Endodermal cell (in vitro differentiated cells): ENCODE measurements at regions not wholly inside any gene's neighbourhood (a gene's known extent, or its start where the extent isn't known, plus 50 kb on each side); places are given as distances from the start of the nearest gene placed in this dataset.

Experiments used
- DNase-seq: peaks from one replicate; pipeline ENCODE4 v3.0.0-alpha.2; 2017
- H3K27ac ChIP-seq: 2 replicates; pipeline ENCODE4 v1.5.1; 2013; ENCODE audit warnings: mild to moderate bottlenecking, low read depth, low read length, moderate library complexity
- H3K27me3 ChIP-seq: 2 replicates; pipeline ENCODE4 v1.6.1; 2013; ENCODE audit warnings: mild to moderate bottlenecking, low read length, moderate library complexity; ENCODE audit not compliant: insufficient read depth, control insufficient read depth, poor library complexity, severe bottlenecking
- H3K36me3 ChIP-seq: 2 replicates; pipeline ENCODE4 v1.7.0; 2013; ENCODE audit warnings: mild to moderate bottlenecking, low read length, moderate library complexity; ENCODE audit not compliant: control insufficient read depth, insufficient read depth
- H3K4me1 ChIP-seq: one replicate; pipeline ENCODE4 v1.7.0; 2013; ENCODE audit warnings: low read length; ENCODE audit not compliant: control insufficient read depth, insufficient read depth
- H3K4me3 ChIP-seq: 2 replicates; pipeline ENCODE4 v1.5.1; 2013; ENCODE audit warnings: mild to moderate bottlenecking, low read length, moderate library complexity
- H3K9ac ChIP-seq: 2 replicates; pipeline ENCODE4 v1.6.1; 2013; ENCODE audit warnings: mild to moderate bottlenecking, low read length, moderate library complexity; ENCODE audit not compliant: poor library complexity, severe bottlenecking; ENCODE audit errors: extremely low read depth
- H3K9me3 ChIP-seq: 2 replicates; pipeline ENCODE4 v1.6.1; 2013; ENCODE audit warnings: mild to moderate bottlenecking, low read length, moderate library complexity; ENCODE audit not compliant: control insufficient read depth
- H3K27ac Mint-ChIP-seq: 2 replicates; pipeline ENCODE4 v1.8.0; 2020; ENCODE audit warnings: mixed read lengths
- H3K27me3 Mint-ChIP-seq: 2 replicates; pipeline ENCODE4 v1.8.0; 2021; ENCODE audit warnings: mild to moderate bottlenecking, mixed read lengths; ENCODE audit not compliant: insufficient read depth
- H3K36me3 Mint-ChIP-seq: 2 replicates; pipeline ENCODE4 v1.8.0; 2020; ENCODE audit warnings: low read depth, mixed read lengths
- H3K4me1 Mint-ChIP-seq: 2 replicates; pipeline ENCODE4 v1.8.0; 2020; ENCODE audit warnings: mixed read lengths
- H3K4me3 Mint-ChIP-seq: 2 replicates; pipeline ENCODE4 v1.8.0; 2020; ENCODE audit warnings: mild to moderate bottlenecking, moderate library complexity, mixed read lengths
- H3K9me3 Mint-ChIP-seq: 2 replicates; pipeline ENCODE4 v1.8.0; 2020; ENCODE audit warnings: mild to moderate bottlenecking, mixed read lengths
- WGBS, 2 experiments: methylation state at CpG; one replicate each; pipeline versions ENCODE4 v1.1.5 to v1.1.7; 2013; ENCODE audit warnings: missing lambda C conversion rate in 2 of 2, mixed read lengths in 1 of 2; ENCODE audit not compliant: insufficient coverage in 1 of 2, insufficient read length in 1 of 2; 5-methylcytosine and 5-hydroxymethylcytosine counted together
- TF ChIP-seq, protein P1 (sequence below): fragments of 200-600 bp; sonication (generic); conservative IDR thresholded peaks from 2 replicates; pipeline ENCODE4 v1.5.0; 2021; ENCODE audit warnings: antibody characterized with exemption, mild to moderate bottlenecking

DNA sequence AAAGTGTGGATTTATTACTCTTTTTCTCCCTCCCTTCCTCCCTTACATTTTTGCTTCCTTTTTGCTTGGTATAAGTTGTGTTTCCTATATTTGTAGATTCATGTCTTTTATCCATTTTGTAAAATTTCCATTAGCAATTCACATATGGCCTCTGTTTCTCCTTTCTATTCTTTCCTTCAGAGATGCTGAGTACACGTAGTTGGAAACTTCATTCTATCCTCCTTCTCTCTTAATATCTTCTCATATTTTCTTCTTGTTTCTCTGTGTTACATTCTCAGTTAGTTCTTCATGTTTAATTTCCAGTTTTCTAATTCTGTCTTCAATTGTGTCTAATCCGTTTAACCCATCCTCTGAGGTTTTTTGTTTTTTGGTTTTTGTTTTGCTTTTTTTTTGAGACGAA, 188.9 kb downstream of the ZIC5 start:
- H3K4me1 ChIP-seq: peaks cover 2% of the 10 kb centered on the region
- no peak overlapping the region for H3K9ac ChIP-seq
- no peaks in the 10 kb centered on the region for H3K36me3 ChIP-seq
- H3K9me3 ChIP-seq: peaks cover 10% of the 10 kb centered on the region
- peaks cover 5% of the 10 kb centered on the region for H3K36me3 Mint-ChIP-seq
- no peak overlapping the region for H3K27ac Mint-ChIP-seq
- H3K27ac ChIP-seq: no peak overlapping the region
- H3K4me3 ChIP-seq: no peak overlapping the region
- no peaks in the 10 kb centered on the region for H3K27me3 ChIP-seq
- H3K27me3 Mint-ChIP-seq: no peaks in the 10 kb centered on the region
- DNase-seq: no peak
- H3K4me3 Mint-ChIP-seq: no peak overlapping the region
- H3K4me1 Mint-ChIP-seq: peaks cover 8% of the 10 kb centered on the region
- TF ChIP-seq, protein P1, sequence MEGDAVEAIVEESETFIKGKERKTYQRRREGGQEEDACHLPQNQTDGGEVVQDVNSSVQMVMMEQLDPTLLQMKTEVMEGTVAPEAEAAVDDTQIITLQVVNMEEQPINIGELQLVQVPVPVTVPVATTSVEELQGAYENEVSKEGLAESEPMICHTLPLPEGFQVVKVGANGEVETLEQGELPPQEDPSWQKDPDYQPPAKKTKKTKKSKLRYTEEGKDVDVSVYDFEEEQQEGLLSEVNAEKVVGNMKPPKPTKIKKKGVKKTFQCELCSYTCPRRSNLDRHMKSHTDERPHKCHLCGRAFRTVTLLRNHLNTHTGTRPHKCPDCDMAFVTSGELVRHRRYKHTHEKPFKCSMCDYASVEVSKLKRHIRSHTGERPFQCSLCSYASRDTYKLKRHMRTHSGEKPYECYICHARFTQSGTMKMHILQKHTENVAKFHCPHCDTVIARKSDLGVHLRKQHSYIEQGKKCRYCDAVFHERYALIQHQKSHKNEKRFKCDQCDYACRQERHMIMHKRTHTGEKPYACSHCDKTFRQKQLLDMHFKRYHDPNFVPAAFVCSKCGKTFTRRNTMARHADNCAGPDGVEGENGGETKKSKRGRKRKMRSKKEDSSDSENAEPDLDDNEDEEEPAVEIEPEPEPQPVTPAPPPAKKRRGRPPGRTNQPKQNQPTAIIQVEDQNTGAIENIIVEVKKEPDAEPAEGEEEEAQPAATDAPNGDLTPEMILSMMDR: no peak
- H3K9me3 Mint-ChIP-seq: peaks cover 22% of the 10 kb centered on the region
- WGBS, 2 experiments: 80 to 92% methylated on average over 3 of the region's 3 CpGs

DNA sequence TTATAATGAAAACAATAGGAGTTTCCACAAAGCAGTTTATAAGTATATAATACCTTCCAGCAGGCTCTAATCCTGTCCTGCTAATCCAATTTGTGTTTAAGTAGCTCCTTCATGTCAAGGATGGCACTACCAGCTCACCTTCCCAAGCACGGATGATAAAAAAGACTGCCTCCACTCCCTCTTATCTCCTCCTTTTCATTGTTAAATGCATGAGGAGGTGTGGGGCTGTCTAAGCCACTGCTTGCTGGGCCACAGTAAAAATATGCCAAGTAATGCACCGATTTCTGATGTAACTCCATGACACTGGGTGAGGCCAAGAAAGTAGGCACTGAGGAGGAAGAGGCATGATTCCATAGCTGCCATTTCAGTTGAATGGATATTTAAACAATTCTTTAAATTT, 193.1 kb downstream of the ZIC5 start:
- H3K4me1 Mint-ChIP-seq: peaks cover 11% of the 10 kb centered on the region
- Histone ChIP-seq H3K27me3 (no peaks in the 10 kb centered on the region), H3K4me1 (peaks cover 2% of the 10 kb centered on the region), H3K36me3 (no peaks in the 10 kb centered on the region), H3K27ac (no peak overlapping the region), H3K9me3 (peaks cover 10% of the 10 kb centered on the region), H3K4me3 (no peak overlapping the region), H3K9ac (no peak overlapping the region)
- peaks cover 7% of the 10 kb centered on the region for H3K36me3 Mint-ChIP-seq
- no peaks in the 10 kb centered on the region for H3K27me3 Mint-ChIP-seq
- H3K9me3 Mint-ChIP-seq: peaks cover 13% of the 10 kb centered on the region
- no peak overlapping the region for H3K4me3 Mint-ChIP-seq
- no peak overlapping the region for H3K27ac Mint-ChIP-seq
- 57 to 80% methylated on average over 1 to 2 of the region's 2 CpGs for WGBS, 2 experiments
- DNase-seq: no peak
- TF ChIP-seq, protein P1: no peak

DNA sequence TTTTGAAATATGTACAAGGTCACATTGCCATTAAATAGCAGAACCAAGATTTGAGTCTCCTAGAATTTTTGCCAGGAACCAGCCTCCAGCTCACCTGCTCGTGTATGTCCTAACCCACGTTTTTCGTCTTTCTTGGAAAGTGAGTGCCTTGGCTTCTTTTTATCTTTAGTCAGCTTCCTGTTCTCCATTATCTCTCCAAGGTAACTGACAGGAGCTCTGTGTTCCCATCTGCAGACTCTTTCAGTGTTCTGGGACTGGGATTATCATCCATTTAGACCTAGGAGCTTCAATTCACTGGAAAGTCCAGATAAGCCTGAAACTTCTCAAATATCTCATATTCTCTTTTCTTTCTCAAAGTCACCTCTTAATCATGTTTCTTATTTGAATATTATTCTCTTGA, 193.7 kb downstream of the ZIC5 start:
- Mint-ChIP-seq H3K27ac (no peak overlapping the region), H3K9me3 (peaks cover 10% of the 10 kb centered on the region)
- TF ChIP-seq, protein P1: no peak

More for the DNA sequence above, 193.7 kb downstream of the ZIC5 start:
- no peak overlapping the region for H3K27ac ChIP-seq
- peaks cover 2% of the 10 kb centered on the region for H3K4me1 ChIP-seq
- no peak overlapping the region for H3K9ac ChIP-seq
- H3K36me3 Mint-ChIP-seq: peaks cover 7% of the 10 kb centered on the region
- H3K9me3 ChIP-seq: peaks cover 10% of the 10 kb centered on the region
- H3K4me1 Mint-ChIP-seq: peaks cover 11% of the 10 kb centered on the region
- WGBS, 2 experiments: 78 to 79% methylated on average over 3 of the region's 3 CpGs
- no peaks in the 10 kb centered on the region for H3K36me3 ChIP-seq
- no peak for DNase-seq
- no peaks in the 10 kb centered on the region for H3K27me3 Mint-ChIP-seq
- no peak overlapping the region for H3K4me3 ChIP-seq
- no peaks in the 10 kb centered on the region for H3K27me3 ChIP-seq
- H3K4me3 Mint-ChIP-seq: no peak overlapping the region
